Astrocyte of the cerebellum (primary cell): ENCODE measurements at regions not wholly inside any gene's neighbourhood (a gene's known extent, or its start where the extent isn't known, plus 50 kb on each side); places are given as distances from the start of the nearest gene placed in this dataset.
A peak's percentile ranks its signal among the peaks of the same experiment; 100 is the strongest.

Experiments used
- DNase-seq: peaks from one replicate; pipeline ENCODE4 v3.0.0-alpha.2; 2011; ENCODE audit warnings: low read depth
- H3K4me3 ChIP-seq: 2 replicates; pipeline ENCODE4 v1.5.1; 2011; ENCODE audit warnings: mild to moderate bottlenecking, low read depth, low read length, moderate library complexity
- CTCF ChIP-seq: IDR thresholded peaks from 2 replicates; pipeline ENCODE4 v1.5.1; 2012; ENCODE audit warnings: low read length, low read depth, moderate library complexity, mild to moderate bottlenecking; ENCODE audit errors: missing control alignments
- in situ Hi-C: cut with HindIII; loops from 2 replicates; pipeline ENCODE4 v1.10.0; 2017; ENCODE audit warnings: low sequenced_read_pairs

- in situ Hi-C loops: no loop called here
- no peak overlapping the region for H3K4me3 ChIP-seq
- peak; percentile 90 for TF ChIP-seq CTCF
- no peak for DNase-seq
These were observed 673.1 kb downstream of the KCNA4 start for GRCh38 chr11:29343465-29344333.

- in situ Hi-C loops: no loop called here
- peak; percentile 44 for DNase-seq
- no peak overlapping the region for H3K4me3 ChIP-seq
- TF ChIP-seq CTCF: no peak
These were observed 679.9 kb downstream of the KCNA4 start for GRCh38 chr11:29336727-29337575.

GRCh38 chr11:29334776-29335130 lies 682.1 kb downstream of the KCNA4 start:
- in situ Hi-C loops: no loop called here
- DNase-seq: no peak
- no peak for TF ChIP-seq CTCF
- H3K4me3 ChIP-seq: no peak overlapping the region

GRCh38 chr11:29333993-29334775 lies 682.6 kb downstream of the KCNA4 start:
- peak; percentile 49 for TF ChIP-seq CTCF
- in situ Hi-C loops: no loop called here
- H3K4me3 ChIP-seq: no peak overlapping the region
- peak; percentile 69 for DNase-seq

GRCh38 chr11:29331451-29332010 lies 685.3 kb downstream of the KCNA4 start:
- DNase-seq: no peak
- no peak overlapping the region for H3K4me3 ChIP-seq
- in situ Hi-C loops: no loop called here
- no peak for TF ChIP-seq CTCF

- peak; percentile 74 for TF ChIP-seq CTCF
- in situ Hi-C loops: no loop called here
- DNase-seq: peak; percentile 72
- H3K4me3 ChIP-seq: no peak overlapping the region
These were observed 687.8 kb downstream of the KCNA4 start for GRCh38 chr11:29328961-29329441.
